Stomach (tissue), 4 donors: ENCODE measurements at regions not wholly inside any gene's neighbourhood (a gene's known extent, or its start where the extent isn't known, plus 50 kb on each side); places are given as distances from the start of the nearest gene placed in this dataset.

Experiments
- CTCF ChIP-seq, 7 experiments: fragments of 450-650 bp in 4 of 7; fragments of 200-600 bp in 3 of 7; sonication (generic) in 3 of 7; IDR thresholded peaks; one replicate each; pipeline ENCODE4 v1.5.1; 2016 to 2019; ENCODE audit warnings: antibody characterized with exemption in 7 of 7, control low read depth in 2 of 7, mild to moderate bottlenecking in 1 of 7
- EP300 ChIP-seq: sonication (generic); formaldehyde crosslinking; IDR thresholded peaks from one replicate; pipeline ENCODE4 v1.6.1; 2017; ENCODE audit warnings: antibody characterized with exemption
- POLR2A ChIP-seq, 4 donors: fragments of 450-650 bp; IDR thresholded peaks; one replicate each; pipeline ENCODE4 v1.6.1; 2016; ENCODE audit warnings: antibody characterized with exemption in 4 of 4, control low read depth in 2 of 4, mild to moderate bottlenecking in 1 of 4, moderate library complexity in 1 of 4
- POLR2AphosphoS5 ChIP-seq, 3 donors: sonication (generic); formaldehyde crosslinking; IDR thresholded peaks; one replicate each; pipeline ENCODE4 v1.6.1; 2016; ENCODE audit warnings: antibody characterized with exemption in 3 of 3

GRCh38 chr2:205895981-205896655 lies 189.9 kb downstream of the INO80D start:
- TF ChIP-seq POLR2A (IDR thresholded peaks at IDR 0.05) (no peak), CTCF (IDR thresholded peaks at IDR 0.05) (no peak), EP300 (no peak), POLR2AphosphoS5 (IDR thresholded peaks at IDR 0.05) (no peak)
